ENCODE measurements at regions not wholly inside any gene's neighbourhood (a gene's known extent, or its start where the extent isn't known, plus 50 kb on each side); places are given as distances from the start of the nearest gene placed in this dataset.

- TF ChIP-seq, protein P1, sequence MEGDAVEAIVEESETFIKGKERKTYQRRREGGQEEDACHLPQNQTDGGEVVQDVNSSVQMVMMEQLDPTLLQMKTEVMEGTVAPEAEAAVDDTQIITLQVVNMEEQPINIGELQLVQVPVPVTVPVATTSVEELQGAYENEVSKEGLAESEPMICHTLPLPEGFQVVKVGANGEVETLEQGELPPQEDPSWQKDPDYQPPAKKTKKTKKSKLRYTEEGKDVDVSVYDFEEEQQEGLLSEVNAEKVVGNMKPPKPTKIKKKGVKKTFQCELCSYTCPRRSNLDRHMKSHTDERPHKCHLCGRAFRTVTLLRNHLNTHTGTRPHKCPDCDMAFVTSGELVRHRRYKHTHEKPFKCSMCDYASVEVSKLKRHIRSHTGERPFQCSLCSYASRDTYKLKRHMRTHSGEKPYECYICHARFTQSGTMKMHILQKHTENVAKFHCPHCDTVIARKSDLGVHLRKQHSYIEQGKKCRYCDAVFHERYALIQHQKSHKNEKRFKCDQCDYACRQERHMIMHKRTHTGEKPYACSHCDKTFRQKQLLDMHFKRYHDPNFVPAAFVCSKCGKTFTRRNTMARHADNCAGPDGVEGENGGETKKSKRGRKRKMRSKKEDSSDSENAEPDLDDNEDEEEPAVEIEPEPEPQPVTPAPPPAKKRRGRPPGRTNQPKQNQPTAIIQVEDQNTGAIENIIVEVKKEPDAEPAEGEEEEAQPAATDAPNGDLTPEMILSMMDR (IDR thresholded peaks at IDR 0.05) = no peak
- peak; percentile 85 for TF ChIP-seq EP300 (IDR thresholded peaks at IDR 0.05; ENCODE audit: low read depth)
These were observed 68.4 kb downstream of the MCFD2 start for GRCh38 chr2:46847185-46847710.
